H1 (cell line): ENCODE measurements at regions not wholly inside any gene's neighbourhood (a gene's known extent, or its start where the extent isn't known, plus 50 kb on each side); places are given as distances from the start of the nearest gene placed in this dataset.

Experiments
- RNF2 ChIP-seq: fragments of 200-900, 300-1000 bp; sonication (generic); IDR thresholded peaks from 2 replicates; pipeline ENCODE4 v1.7.1; 2016; ENCODE audit warnings: borderline replicate concordance, low read depth, mild to moderate bottlenecking, antibody characterized with exemption, low read length; ENCODE audit not compliant: poor library complexity, severe bottlenecking; ENCODE audit errors: missing control alignments
- TF ChIP-seq, protein P1 (sequence below), 3 experiments: IDR thresholded peaks; 1 replicate in 2 of 3; 2 replicates in 1 of 3; pipeline versions ENCODE4 v1.5.1 to v1.6.1; 2011; ENCODE audit warnings: low read length in 3 of 3, mild to moderate bottlenecking in 3 of 3, inconsistent platforms in 2 of 3, low read depth in 1 of 3, moderate library complexity in 1 of 3; ENCODE audit not compliant: insufficient read depth in 1 of 3; ENCODE audit errors: control extremely low read depth in 1 of 3

DNA sequence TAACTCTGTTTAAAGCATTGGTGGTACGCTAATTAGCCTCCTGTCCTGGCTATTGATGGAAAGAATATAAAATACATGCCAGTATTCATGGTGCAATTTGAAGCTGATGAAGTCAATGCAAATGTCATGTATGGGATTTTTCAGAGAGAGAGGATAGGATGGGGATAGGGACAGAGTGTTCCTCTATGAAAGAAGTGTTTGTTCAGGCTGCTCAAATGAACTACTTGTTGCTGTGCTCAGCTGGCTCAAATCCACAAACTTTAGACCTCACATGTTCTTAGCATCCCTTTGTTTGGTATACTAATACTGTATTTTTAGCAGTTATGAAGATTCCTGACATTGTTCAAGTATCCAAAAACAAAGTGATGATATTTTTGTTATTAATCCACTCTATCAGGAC, 116.5 kb downstream of the SLITRK1 start (continued):
- TF ChIP-seq, protein P1, sequence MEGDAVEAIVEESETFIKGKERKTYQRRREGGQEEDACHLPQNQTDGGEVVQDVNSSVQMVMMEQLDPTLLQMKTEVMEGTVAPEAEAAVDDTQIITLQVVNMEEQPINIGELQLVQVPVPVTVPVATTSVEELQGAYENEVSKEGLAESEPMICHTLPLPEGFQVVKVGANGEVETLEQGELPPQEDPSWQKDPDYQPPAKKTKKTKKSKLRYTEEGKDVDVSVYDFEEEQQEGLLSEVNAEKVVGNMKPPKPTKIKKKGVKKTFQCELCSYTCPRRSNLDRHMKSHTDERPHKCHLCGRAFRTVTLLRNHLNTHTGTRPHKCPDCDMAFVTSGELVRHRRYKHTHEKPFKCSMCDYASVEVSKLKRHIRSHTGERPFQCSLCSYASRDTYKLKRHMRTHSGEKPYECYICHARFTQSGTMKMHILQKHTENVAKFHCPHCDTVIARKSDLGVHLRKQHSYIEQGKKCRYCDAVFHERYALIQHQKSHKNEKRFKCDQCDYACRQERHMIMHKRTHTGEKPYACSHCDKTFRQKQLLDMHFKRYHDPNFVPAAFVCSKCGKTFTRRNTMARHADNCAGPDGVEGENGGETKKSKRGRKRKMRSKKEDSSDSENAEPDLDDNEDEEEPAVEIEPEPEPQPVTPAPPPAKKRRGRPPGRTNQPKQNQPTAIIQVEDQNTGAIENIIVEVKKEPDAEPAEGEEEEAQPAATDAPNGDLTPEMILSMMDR (IDR thresholded peaks at IDR 0.05; ENCODE audit: control extremely low read depth in 1 of 3, insufficient read depth in 1 of 3, low read depth in 1 of 3, low read length in 3 of 3), result no peak
- TF ChIP-seq RNF2, result no peak
